ENCODE measurements at regions not wholly inside any gene's neighbourhood (a gene's known extent, or its start where the extent isn't known, plus 50 kb on each side); places are given as distances from the start of the nearest gene placed in this dataset.

DNA sequence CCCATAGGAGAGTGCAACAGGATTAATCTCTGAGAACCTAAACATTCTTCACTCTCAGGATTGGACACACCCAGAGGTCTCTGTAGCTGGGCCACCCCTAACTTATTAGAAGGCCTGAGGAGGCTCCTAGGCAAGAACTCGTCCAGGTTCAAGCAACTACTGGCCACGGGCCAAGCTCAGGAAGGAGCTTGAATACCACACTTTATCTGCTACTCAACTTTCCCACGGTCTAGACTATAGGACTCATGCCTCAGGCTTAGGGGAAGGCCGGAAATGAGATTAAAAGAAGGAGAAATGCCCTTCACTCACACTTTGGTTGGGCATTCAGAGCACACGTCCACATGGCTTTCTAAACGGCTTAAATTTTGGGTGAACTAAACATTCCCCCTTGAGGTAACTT is 142.8 kb upstream of the PHYHIPL start:
- no peak overlapping the region for H3K4me2 ChIP-seq (ENCODE audit: insufficient read depth, low read length, poor library complexity, severe bottlenecking)
- no peaks in the 10 kb centered on the region for H3K79me1 ChIP-seq (ENCODE audit: low read depth, low read length)

DNA sequence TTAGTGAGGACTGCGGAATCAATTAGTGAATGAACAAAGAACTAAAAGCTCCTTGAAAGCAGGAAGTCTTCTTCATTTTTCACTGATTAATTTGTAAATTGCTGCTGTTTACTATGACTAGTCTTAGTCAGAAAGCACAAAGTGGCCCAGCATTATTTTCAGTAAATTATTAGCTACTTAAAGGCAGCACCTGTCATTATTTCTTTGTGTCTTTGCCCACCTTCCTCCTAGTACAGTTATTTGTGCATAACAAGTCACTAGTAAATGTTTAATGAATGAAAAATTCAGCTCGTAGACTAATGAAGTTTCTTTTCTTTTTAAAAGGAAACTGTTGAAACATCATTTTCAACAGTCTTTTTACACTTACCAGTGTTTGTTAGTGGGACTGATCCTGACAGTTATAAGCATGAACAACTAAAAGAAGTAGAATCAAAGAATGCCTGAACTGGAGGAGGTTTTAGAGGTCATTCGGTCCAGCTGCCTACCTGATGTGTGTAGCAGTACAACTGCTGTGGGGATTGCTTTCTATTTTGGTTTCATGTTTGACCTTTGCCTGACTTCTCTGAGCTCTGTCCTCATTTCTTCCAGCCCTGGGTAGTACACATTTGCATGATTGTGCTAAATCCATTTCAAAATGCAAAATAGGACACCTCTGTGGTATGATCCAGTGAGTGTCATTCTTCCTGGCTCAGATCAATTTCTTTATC is 140.0 kb upstream of the PHYHIPL start:
- no peak overlapping the region for H2BK15ac ChIP-seq (ENCODE audit: low read length)
- no peaks in the 10 kb centered on the region for H3K27me3 ChIP-seq (ENCODE audit: control insufficient read depth in 3 of 3, insufficient read depth in 3 of 3, low read depth in 1 of 3, low read length in 3 of 3)
- H3K36me3 ChIP-seq (replicated peaks in 1 of 2; ENCODE audit: control insufficient read depth in 2 of 2, insufficient read depth in 2 of 2, low read length in 2 of 2), result no peaks in the 10 kb centered on the region
- no peak overlapping the region for H4K91ac ChIP-seq (ENCODE audit: low read depth, low read length, poor library complexity)
- H3K23ac ChIP-seq (ENCODE audit: low read depth, low read length, poor library complexity), result no peak overlapping the region
- H3K4me2 ChIP-seq (ENCODE audit: insufficient read depth, low read length, poor library complexity, severe bottlenecking), result no peak overlapping the region
- H3K18ac ChIP-seq (ENCODE audit: low read length), result no peak overlapping the region
- no peak overlapping the region for H3K27ac ChIP-seq (replicated peaks; ENCODE audit: low read length)
- WGBS, 2 donors (ENCODE audit: extremely low coverage in 2 of 2, insufficient read length in 2 of 2, insufficient replicate concordance in 1 of 2), result no CpG with 5 or more reads among the region's 3 CpGs
- DNase-seq (ENCODE audit: low spot score), result no peak
- no peak overlapping the region for H3K14ac ChIP-seq (ENCODE audit: low read length)
- no peaks in the 10 kb centered on the region for H3K4me1 ChIP-seq (ENCODE audit: control insufficient read depth in 2 of 2, insufficient read depth in 1 of 2, low read depth in 1 of 2, low read length in 2 of 2)
- H2BK5ac ChIP-seq (ENCODE audit: low read length), result no peak overlapping the region
- no peak overlapping the region for H3K4ac ChIP-seq (ENCODE audit: low read length)
- no peak overlapping the region for H3K4me3 ChIP-seq (ENCODE audit: low read length in 2 of 2)
- no peak overlapping the region for H2BK12ac ChIP-seq (ENCODE audit: low read length)
- H2BK120ac ChIP-seq (ENCODE audit: low read depth, low read length), result no peak overlapping the region
- no peaks in the 10 kb centered on the region for H3K79me1 ChIP-seq (ENCODE audit: low read depth, low read length)
- H3K9ac ChIP-seq (ENCODE audit: low read depth, low read length, poor library complexity), result no peak overlapping the region
- H4K8ac ChIP-seq (ENCODE audit: low read depth, low read length), result peak overlapping the region; percentile 7
- no peak overlapping the region for H2AK5ac ChIP-seq (ENCODE audit: low read depth, low read length)
- no peaks in the 10 kb centered on the region for H3K9me3 ChIP-seq (replicated peaks in 1 of 2; ENCODE audit: control insufficient read depth in 2 of 2, insufficient read depth in 1 of 2, low read depth in 1 of 2, low read length in 2 of 2)
- no peak overlapping the region for H2AFZ ChIP-seq (ENCODE audit: low read length)

More for the DNA sequence above, 142.8 kb upstream of the PHYHIPL start:
- H3K14ac ChIP-seq (ENCODE audit: low read length), result no peak overlapping the region
- H3K23ac ChIP-seq (ENCODE audit: low read depth, low read length, poor library complexity), result no peak overlapping the region
- no peak overlapping the region for H2BK120ac ChIP-seq (ENCODE audit: low read depth, low read length)
- no peak for DNase-seq (ENCODE audit: low spot score)
- H4K91ac ChIP-seq (ENCODE audit: low read depth, low read length, poor library complexity), result peak overlapping the region; percentile 5
- H3K27ac ChIP-seq (replicated peaks; ENCODE audit: low read length), result no peak overlapping the region
- no peaks in the 10 kb centered on the region for H3K27me3 ChIP-seq (ENCODE audit: control insufficient read depth in 3 of 3, insufficient read depth in 3 of 3, low read depth in 1 of 3, low read length in 3 of 3)
- H2AFZ ChIP-seq (ENCODE audit: low read length), result no peak overlapping the region
- H3K18ac ChIP-seq (ENCODE audit: low read length), result no peak overlapping the region
- WGBS, 2 donors (ENCODE audit: extremely low coverage in 2 of 2, insufficient read length in 2 of 2, insufficient replicate concordance in 1 of 2), result no CpG with 5 or more reads among the region's 6 CpGs
- no peaks in the 10 kb centered on the region for H3K36me3 ChIP-seq (replicated peaks in 1 of 2; ENCODE audit: control insufficient read depth in 2 of 2, insufficient read depth in 2 of 2, low read length in 2 of 2)
- H3K9me3 ChIP-seq (replicated peaks in 1 of 2; ENCODE audit: control insufficient read depth in 2 of 2, insufficient read depth in 1 of 2, low read depth in 1 of 2, low read length in 2 of 2), result no peaks in the 10 kb centered on the region
- no peaks in the 10 kb centered on the region for H3K4me1 ChIP-seq (ENCODE audit: control insufficient read depth in 2 of 2, insufficient read depth in 1 of 2, low read depth in 1 of 2, low read length in 2 of 2)
- no peak overlapping the region for H3K9ac ChIP-seq (ENCODE audit: low read depth, low read length, poor library complexity)
- H3K4me3 ChIP-seq (ENCODE audit: low read length in 2 of 2), result no peak overlapping the region
- H2BK5ac ChIP-seq (ENCODE audit: low read length), result no peak overlapping the region
- H2BK12ac ChIP-seq (ENCODE audit: low read length), result no peak overlapping the region
- H2BK15ac ChIP-seq (ENCODE audit: low read length), result no peak overlapping the region
- no peak overlapping the region for H3K4ac ChIP-seq (ENCODE audit: low read length)
- no peak overlapping the region for H2AK5ac ChIP-seq (ENCODE audit: low read depth, low read length)
- no peak overlapping the region for H4K8ac ChIP-seq (ENCODE audit: low read depth, low read length)

DNA sequence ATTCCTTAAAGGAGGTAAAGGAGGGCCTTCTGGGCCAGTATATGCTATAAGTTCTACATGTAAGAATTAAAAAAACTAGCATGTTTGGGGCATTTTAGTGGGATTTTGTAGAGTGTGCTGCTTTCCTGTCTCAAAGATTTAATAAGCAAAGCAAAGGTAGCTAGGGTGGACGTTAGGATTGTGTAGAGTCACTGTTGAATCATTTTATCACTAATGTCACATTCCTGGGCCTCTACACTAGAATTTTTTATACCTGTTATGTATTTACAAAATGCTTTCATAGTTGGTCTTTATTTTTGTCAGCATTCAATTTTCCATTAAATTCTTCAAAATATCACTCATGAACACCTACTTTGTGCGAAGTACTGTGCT is 139.4 kb upstream of the PHYHIPL start:
- Histone ChIP-seq H3K27ac (replicated peaks; ENCODE audit: low read length) (no peak overlapping the region), H3K4me2 (ENCODE audit: insufficient read depth, low read length, poor library complexity, severe bottlenecking) (no peak overlapping the region), H2BK120ac (ENCODE audit: low read depth, low read length) (no peak overlapping the region), H3K4me3 (ENCODE audit: low read length in 2 of 2) (no peak overlapping the region), H3K9ac (ENCODE audit: low read depth, low read length, poor library complexity) (no peak overlapping the region), H3K4me1 (ENCODE audit: control insufficient read depth in 2 of 2, insufficient read depth in 1 of 2, low read depth in 1 of 2, low read length in 2 of 2) (no peaks in the 10 kb centered on the region), H2BK15ac (ENCODE audit: low read length) (no peak overlapping the region), H2AK5ac (ENCODE audit: low read depth, low read length) (no peak overlapping the region), H3K23ac (ENCODE audit: low read depth, low read length, poor library complexity) (no peak overlapping the region), H3K79me1 (ENCODE audit: low read depth, low read length) (no peaks in the 10 kb centered on the region), H2BK12ac (ENCODE audit: low read length) (no peak overlapping the region), H3K4ac (ENCODE audit: low read length) (no peak overlapping the region), H3K9me3 (replicated peaks in 1 of 2; ENCODE audit: control insufficient read depth in 2 of 2, insufficient read depth in 1 of 2, low read depth in 1 of 2, low read length in 2 of 2) (no peaks in the 10 kb centered on the region), H3K27me3 (ENCODE audit: control insufficient read depth in 3 of 3, insufficient read depth in 3 of 3, low read depth in 1 of 3, low read length in 3 of 3) (no peaks in the 10 kb centered on the region), H3K14ac (ENCODE audit: low read length) (no peak overlapping the region), H4K8ac (ENCODE audit: low read depth, low read length) (no peak overlapping the region), H3K18ac (ENCODE audit: low read length) (no peak overlapping the region), H2BK5ac (ENCODE audit: low read length) (no peak overlapping the region), H2AFZ (ENCODE audit: low read length) (no peak overlapping the region), H3K36me3 (replicated peaks in 1 of 2; ENCODE audit: control insufficient read depth in 2 of 2, insufficient read depth in 2 of 2, low read length in 2 of 2) (no peaks in the 10 kb centered on the region), H4K91ac (ENCODE audit: low read depth, low read length, poor library complexity) (no peak overlapping the region)
- WGBS, 2 donors (ENCODE audit: extremely low coverage in 2 of 2, insufficient read length in 2 of 2, insufficient replicate concordance in 1 of 2), result no CpG with 5 or more reads among the region's 2 CpGs
- no peak for DNase-seq (ENCODE audit: low spot score)

DNA sequence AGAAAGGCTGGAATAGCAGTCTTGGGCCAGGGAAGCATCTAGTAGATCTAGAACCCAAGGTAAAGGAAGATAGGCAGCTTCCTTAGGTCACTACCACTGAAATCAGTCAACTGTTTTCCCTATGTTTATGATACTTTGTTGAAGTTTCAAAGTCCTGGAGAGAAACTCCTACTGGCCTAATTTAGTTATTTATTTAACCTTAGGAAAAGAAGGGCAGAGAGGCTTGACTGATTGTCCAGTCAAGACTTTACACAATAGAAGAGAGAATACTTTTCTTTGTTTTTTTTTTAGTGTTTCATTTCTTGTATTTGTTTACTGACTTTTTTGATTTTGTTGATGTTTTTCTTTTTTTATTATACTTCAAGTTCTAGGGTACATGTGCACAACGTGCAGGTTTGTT is 138.9 kb upstream of the PHYHIPL start:
- Histone ChIP-seq H2BK15ac (ENCODE audit: low read length) (no peak overlapping the region), H2BK5ac (ENCODE audit: low read length) (no peak overlapping the region), H3K4ac (ENCODE audit: low read length) (no peak overlapping the region), H3K79me1 (ENCODE audit: low read depth, low read length) (no peaks in the 10 kb centered on the region), H3K4me3 (ENCODE audit: low read length in 2 of 2) (no peak overlapping the region), H3K14ac (ENCODE audit: low read length) (no peak overlapping the region), H2AFZ (ENCODE audit: low read length) (no peak overlapping the region), H3K9ac (ENCODE audit: low read depth, low read length, poor library complexity) (no peak overlapping the region), H3K4me1 (ENCODE audit: control insufficient read depth in 2 of 2, insufficient read depth in 1 of 2, low read depth in 1 of 2, low read length in 2 of 2) (no peaks in the 10 kb centered on the region), H2BK12ac (ENCODE audit: low read length) (no peak overlapping the region), H3K27ac (replicated peaks; ENCODE audit: low read length) (no peak overlapping the region), H3K23ac (ENCODE audit: low read depth, low read length, poor library complexity) (no peak overlapping the region), H2AK5ac (ENCODE audit: low read depth, low read length) (no peak overlapping the region), H3K36me3 (replicated peaks in 1 of 2; ENCODE audit: control insufficient read depth in 2 of 2, insufficient read depth in 2 of 2, low read length in 2 of 2) (no peaks in the 10 kb centered on the region), H3K4me2 (ENCODE audit: insufficient read depth, low read length, poor library complexity, severe bottlenecking) (no peak overlapping the region), H3K9me3 (replicated peaks in 1 of 2; ENCODE audit: control insufficient read depth in 2 of 2, insufficient read depth in 1 of 2, low read depth in 1 of 2, low read length in 2 of 2) (no peaks in the 10 kb centered on the region), H2BK120ac (ENCODE audit: low read depth, low read length) (no peak overlapping the region), H3K18ac (ENCODE audit: low read length) (no peak overlapping the region), H4K91ac (ENCODE audit: low read depth, low read length, poor library complexity) (no peak overlapping the region), H3K27me3 (ENCODE audit: control insufficient read depth in 3 of 3, insufficient read depth in 3 of 3, low read depth in 1 of 3, low read length in 3 of 3) (no peaks in the 10 kb centered on the region), H4K8ac (ENCODE audit: low read depth, low read length) (no peak overlapping the region)
- no peak for DNase-seq (ENCODE audit: low spot score)
- WGBS, 2 donors (ENCODE audit: extremely low coverage in 2 of 2, insufficient read length in 2 of 2, insufficient replicate concordance in 1 of 2), result no CpG with 5 or more reads among the region's 1 CpG
